WTC11 (cell line): ENCODE measurements at regions not wholly inside any gene's neighbourhood (a gene's known extent, or its start where the extent isn't known, plus 50 kb on each side); places are given as distances from the start of the nearest gene placed in this dataset.
A peak's percentile ranks its signal among the peaks of the same experiment; 100 is the strongest.

Experiments used
- ATAC-seq: fragments of 200-7000 bp; cut with Tn5 transposase; 2 replicates; pipeline ENCODE4 v1.10.0; 2021; ENCODE audit warnings: mild to moderate bottlenecking, moderate library complexity
- CTCF ChIA-PET: fragments of 300-600 bp; sonication (Branson Sonifier 250); formaldehyde crosslinking; loops from one replicate; lab custom pipeline; 2021; ENCODE audit warnings: antibody characterized with exemption; lab: Charles Lee
- POLR2A ChIA-PET: fragments of 350-600 bp; sonication (Branson Sonifier 250); formaldehyde crosslinking; loops from one replicate; lab custom pipeline; 2021; ENCODE audit warnings: antibody characterized with exemption; lab: Charles Lee
- DNase-seq: peaks from one replicate; pipeline ENCODE4 v3.0.0; 2021; ENCODE audit warnings: low spot score
- H3K27ac Mint-ChIP-seq: 2 replicates; pipeline ENCODE4 v1.8.0; 2021; ENCODE audit warnings: mixed read lengths
- H3K27me3 Mint-ChIP-seq: 2 replicates; pipeline ENCODE4 v1.8.0; 2021; ENCODE audit warnings: low read depth, mild to moderate bottlenecking, moderate library complexity, mixed read lengths
- H3K36me3 Mint-ChIP-seq: 2 replicates; pipeline ENCODE4 v1.8.0; 2021; ENCODE audit warnings: mixed read lengths
- H3K4me1 Mint-ChIP-seq: 2 replicates; pipeline ENCODE4 v1.8.0; 2022; ENCODE audit warnings: mixed read lengths
- H3K4me3 Mint-ChIP-seq: 2 replicates; pipeline ENCODE4 v1.8.0; 2021; ENCODE audit warnings: mild to moderate bottlenecking, moderate library complexity, mixed read lengths
- H3K9me3 Mint-ChIP-seq: 2 replicates; pipeline ENCODE4 v1.8.0; 2021; ENCODE audit warnings: mixed read lengths
- AFF4 ChIP-seq: sonication (generic); formaldehyde crosslinking; IDR thresholded peaks from 2 replicates; pipeline ENCODE4 v1.8.1; 2023; ENCODE audit warnings: mild to moderate bottlenecking, missing genetic modification reagents, borderline replicate concordance
- ATF1 ChIP-seq: sonication (generic); formaldehyde crosslinking; IDR thresholded peaks from 2 replicates; pipeline ENCODE4 v1.8.1; 2023; ENCODE audit warnings: mild to moderate bottlenecking, moderate library complexity, missing genetic modification reagents
- CREM ChIP-seq: sonication (generic); formaldehyde crosslinking; IDR thresholded peaks from 2 replicates; pipeline ENCODE4 v1.8.1; 2022; ENCODE audit warnings: mild to moderate bottlenecking, missing genetic modification reagents, moderate library complexity
- ELF4 ChIP-seq: sonication (generic); formaldehyde crosslinking; IDR thresholded peaks from 2 replicates; pipeline ENCODE4 v1.8.1; 2022; ENCODE audit warnings: low read depth, mild to moderate bottlenecking, moderate library complexity, missing genetic modification reagents
- GTF2I ChIP-seq: fragments of 250-450 bp; sonication (Bioruptor Pico); conservative IDR thresholded peaks from 2 replicates; pipeline ENCODE4 v1.4.0; 2021; ENCODE audit warnings: mild to moderate bottlenecking
- MXD4 ChIP-seq: fragments of 250-450 bp; sonication (Bioruptor Pico); IDR thresholded peaks from 2 replicates; pipeline ENCODE4 v1.8.0; 2021; ENCODE audit warnings: mild to moderate bottlenecking, moderate library complexity, borderline replicate concordance
- STAT6 ChIP-seq: sonication (generic); formaldehyde crosslinking; conservative IDR thresholded peaks from 2 replicates; pipeline ENCODE4 v1.8.1; 2023; ENCODE audit warnings: mild to moderate bottlenecking, low read depth, missing genetic modification reagents, moderate library complexity
- ZNF121 ChIP-seq: sonication (generic); formaldehyde crosslinking; IDR thresholded peaks from 2 replicates; pipeline ENCODE4 v1.8.0; 2023; ENCODE audit warnings: missing genetic modification reagents
- ZNF219 ChIP-seq: sonication (generic); formaldehyde crosslinking; IDR thresholded peaks from 2 replicates; pipeline ENCODE4 v1.8.0; 2023; ENCODE audit warnings: missing genetic modification reagents, mild to moderate bottlenecking, borderline replicate concordance
- ZNF281 ChIP-seq: sonication (generic); formaldehyde crosslinking; IDR thresholded peaks from 2 replicates; pipeline ENCODE4 v1.8.0; 2023; ENCODE audit warnings: mild to moderate bottlenecking, missing genetic modification reagents
- ZNF423 ChIP-seq: fragments of 250-450 bp; sonication (Bioruptor Pico); IDR thresholded peaks from 2 replicates; pipeline ENCODE4 v2.1.2; 2022; ENCODE audit warnings: mild to moderate bottlenecking, moderate library complexity

GRCh38 chr16:14353340-14353739 is 276.7 kb downstream of the PARN start:
- Mint-ChIP-seq H3K4me3 (no peak overlapping the region), H3K27ac (no peak overlapping the region), H3K4me1 (peaks cover 17% of the 10 kb centered on the region), H3K9me3 (no peaks in the 10 kb centered on the region), H3K36me3 (no peaks in the 10 kb centered on the region), H3K27me3 (no peaks in the 10 kb centered on the region)
- POLR2A ChIA-PET: no interaction called here
- ATAC-seq (peak; percentile 32), DNase-seq (no peak)
- TF ChIP-seq MXD4 (no peak), ZNF121 (CRISPR knock-in tag) (peak; percentile 72), STAT6 (CRISPR knock-in tag) (no peak), ZNF423 (CRISPR knock-in tag) (no peak), GTF2I (0 out of 2 replicates have a peak, but pooled peaks have one; percentile 52), ELF4 (CRISPR knock-in tag) (no peak)
- CTCF ChIA-PET: interaction anchor here (0.6 to 2.0 kb wide), 3 partner anchors 43 to 163 kb away, joined by 3 to 4 read pairs (median 3); no protein-coding TSS in a partner anchor

- no peak for TF ChIP-seq AFF4 (CRISPR knock-in tag)
- TF ChIP-seq CREM (CRISPR knock-in tag): no peak
- TF ChIP-seq ZNF219 (CRISPR knock-in tag): no peak
- Mint-ChIP-seq H3K4me3 (no peak overlapping the region), H3K36me3 (no peaks in the 10 kb centered on the region), H3K27me3 (no peaks in the 10 kb centered on the region), H3K27ac (no peak overlapping the region), H3K9me3 (peaks cover 4% of the 10 kb centered on the region), H3K4me1 (peaks cover 17% of the 10 kb centered on the region)
- DNase-seq (no peak), ATAC-seq (no peak)
- ChIA-PET CTCF (interaction anchor here (0.8 to 1.0 kb wide), 2 partner anchors 42 to 53 kb away, joined by 3 to 5 read pairs; no protein-coding TSS in a partner anchor), POLR2A (interaction anchor here (0.6 kb wide), 1 partner anchor 164 kb away, joined by 3 read pairs; no protein-coding TSS in a partner anchor)
Observed at GRCh38 chr16:14351647-14352046, 278.4 kb downstream of the PARN start.

- Mint-ChIP-seq H3K9me3 (peaks cover 11% of the 10 kb centered on the region), H3K4me3 (no peak overlapping the region), H3K27ac (peak overlapping the region; percentile 53; the same call in 1 of the 2 replicates), H3K27me3 (peaks cover 3% of the 10 kb centered on the region; the same call in 1 of the 2 replicates), H3K4me1 (peaks cover 17% of the 10 kb centered on the region), H3K36me3 (peaks cover 4% of the 10 kb centered on the region)
- no peak for ATAC-seq
- DNase-seq: no peak
- CTCF ChIA-PET: interaction anchor here (1.0 to 1.2 kb wide), 2 partner anchors 41 to 61 kb away, joined by 3 to 4 read pairs; no protein-coding TSS in a partner anchor
- TF ChIP-seq ATF1 (no peak), ZNF281 (CRISPR knock-in tag) (no peak)
- POLR2A ChIA-PET: no interaction called here
Observed at GRCh38 chr16:14350626-14351025, 279.4 kb downstream of the PARN start.
